NCI-H1105 (cell line): ENCODE measurements at regions not wholly inside any gene's neighbourhood (a gene's known extent, or its start where the extent isn't known, plus 50 kb on each side); places are given as distances from the start of the nearest gene placed in this dataset.
A peak's percentile ranks its signal among the peaks of the same experiment; 100 is the strongest.

Experiments
- DNase-seq: peaks from one replicate; lab custom pipeline; 2025; lab: John Stamatoyannopoulos, UW

DNA sequence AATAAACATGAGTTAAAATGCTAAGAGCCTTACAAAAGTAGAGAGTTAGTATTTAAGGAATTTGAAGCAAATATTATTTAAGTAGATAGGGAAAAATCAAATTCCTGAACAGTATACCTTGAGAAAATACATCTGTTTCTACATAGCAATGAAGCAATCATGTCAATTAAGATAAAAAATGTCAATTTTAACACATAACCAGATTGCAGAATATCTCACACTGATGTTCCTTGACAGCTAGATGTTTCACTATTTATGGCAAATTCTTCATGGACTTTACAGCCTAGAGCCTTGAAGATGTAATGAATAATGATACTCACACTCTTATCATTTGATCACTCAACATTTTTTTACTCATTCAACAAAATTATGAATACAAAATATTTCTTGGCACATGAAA lies 708.2 kb upstream of the PTPRD start:
- no peak for DNase-seq

DNA sequence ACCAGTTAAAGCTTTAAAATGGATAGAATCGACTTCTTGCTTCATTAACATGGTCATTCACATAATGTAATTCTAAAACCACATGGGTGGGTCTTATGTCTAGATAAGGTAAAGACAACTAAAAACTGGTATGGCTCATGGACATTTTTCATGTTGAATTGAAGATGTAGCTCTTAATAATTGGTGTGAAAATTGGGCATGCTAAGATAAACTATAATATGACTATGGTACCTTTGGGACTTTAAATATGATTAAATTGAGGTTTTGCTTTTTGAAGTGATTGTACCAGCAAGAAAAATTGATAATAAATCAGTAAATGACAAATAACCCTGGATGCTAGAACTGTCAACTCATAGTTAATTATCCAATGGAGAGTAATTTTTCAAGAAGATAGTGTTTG lies 710.7 kb upstream of the PTPRD start:
- no peak for DNase-seq

DNA sequence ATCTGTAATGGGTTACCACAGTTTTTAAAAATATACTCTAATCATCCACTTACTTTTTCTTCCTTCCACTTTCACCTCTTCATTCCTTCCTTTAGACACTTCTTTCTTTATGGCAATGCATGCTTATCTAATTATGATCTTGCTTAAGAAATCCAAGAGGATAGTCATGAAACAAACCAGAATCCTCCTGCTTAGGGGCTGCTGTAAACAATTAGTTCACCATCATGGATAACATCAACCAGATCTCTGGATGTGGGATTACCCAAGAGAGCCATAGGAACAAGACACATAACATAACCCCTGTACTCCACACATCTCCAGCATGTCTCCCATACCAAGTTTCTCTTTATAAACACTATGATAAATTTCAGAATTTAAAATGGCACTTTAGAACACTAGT lies 713.4 kb upstream of the PTPRD start:
- no peak for DNase-seq

DNA sequence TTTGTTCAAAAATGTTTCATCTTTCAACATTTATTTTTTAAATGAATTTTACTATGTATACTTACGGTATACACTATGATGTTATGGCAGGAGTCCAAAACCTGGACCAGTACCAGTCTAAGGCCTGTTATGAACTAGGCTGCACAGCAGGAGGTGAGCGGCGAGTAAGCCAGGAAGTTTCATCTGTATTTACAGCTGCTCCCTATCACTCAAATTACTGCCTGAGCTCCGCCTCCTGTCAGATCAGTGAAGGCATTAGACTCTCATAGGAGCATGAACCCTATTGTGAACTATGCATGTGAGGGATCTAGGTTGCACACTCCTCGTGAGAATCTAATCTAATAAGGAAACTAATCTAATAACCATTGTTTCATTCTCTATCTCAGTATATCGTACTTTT lies 715.5 kb upstream of the PTPRD start:
- DNase-seq, result no peak

DNA sequence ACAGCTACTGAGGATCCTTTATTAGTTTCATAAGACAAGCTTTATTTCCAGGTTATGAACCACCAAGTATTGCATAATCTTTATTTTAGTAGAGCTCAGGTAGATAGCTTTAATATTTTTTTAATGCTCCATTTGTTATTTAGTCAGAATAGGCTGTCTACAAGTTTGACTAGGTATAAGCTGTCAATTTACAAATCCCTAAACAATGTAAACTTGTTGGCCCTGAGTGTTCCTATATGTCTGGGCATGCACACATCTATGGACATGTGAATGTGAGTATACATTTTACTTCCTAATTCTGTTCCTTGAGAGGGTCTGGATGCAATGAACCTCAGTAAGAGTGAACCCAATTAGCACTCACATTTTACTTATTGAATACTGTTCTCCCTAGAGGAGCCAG lies 722.2 kb upstream of the PTPRD start:
- DNase-seq, result no peak

DNA sequence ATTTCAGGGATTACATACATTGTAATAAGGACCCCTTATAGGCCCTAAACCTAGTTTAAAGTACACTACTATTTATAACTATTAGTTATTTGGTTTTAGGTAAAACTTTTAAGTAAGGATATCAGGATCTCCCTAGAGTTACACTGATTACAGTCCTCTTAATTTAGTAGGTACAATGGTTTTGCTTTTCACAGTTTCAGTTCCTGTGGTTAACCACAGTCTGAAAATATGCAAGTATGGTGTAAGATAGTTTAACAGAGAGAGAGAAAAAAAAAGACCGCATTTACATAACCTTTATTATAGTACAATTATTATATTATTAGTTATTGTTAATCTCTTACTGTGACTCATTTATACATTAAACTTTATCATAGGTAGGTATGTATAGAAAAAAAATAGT lies 725.3 kb upstream of the PTPRD start:
- DNase-seq, result no peak

DNA sequence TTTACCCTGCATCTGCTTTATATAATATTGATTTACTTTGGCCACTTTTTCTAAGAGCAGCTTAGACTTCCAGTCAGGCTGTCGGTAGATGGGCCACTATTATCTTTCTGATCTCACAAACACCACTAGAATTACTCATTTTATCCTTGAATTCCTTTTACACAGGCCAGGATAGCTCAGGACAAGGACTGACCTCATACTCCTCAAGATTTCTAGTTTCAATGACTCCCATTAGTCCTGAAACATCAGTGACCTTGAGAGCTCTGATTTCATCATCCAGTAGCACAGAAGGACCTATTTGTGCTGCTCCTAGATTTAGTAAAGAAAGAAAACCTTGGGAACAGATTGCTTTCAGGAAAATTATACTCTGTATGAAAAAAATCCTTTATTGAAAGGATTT lies 727.9 kb upstream of the PTPRD start:
- DNase-seq, result no peak

DNA sequence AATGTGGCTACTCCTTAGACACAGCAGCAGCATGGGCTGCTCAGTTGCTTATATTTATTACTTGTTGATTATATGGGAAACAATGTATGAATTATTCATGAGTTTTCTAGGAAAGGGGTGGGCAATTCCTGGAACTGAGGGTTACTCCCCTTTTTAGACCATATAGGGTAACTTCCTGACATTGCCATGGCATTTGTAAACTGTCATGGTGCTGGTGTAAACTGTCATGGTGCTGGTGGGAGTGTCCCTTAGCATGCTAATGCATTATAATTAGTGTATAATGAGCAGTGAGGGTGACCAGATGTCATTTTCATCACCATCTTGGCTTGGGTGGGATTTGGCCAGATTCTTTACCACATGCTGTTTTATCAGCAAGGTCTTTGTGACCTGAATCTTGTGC lies 734.6 kb upstream of the PTPRD start:
- DNase-seq, result no peak

DNA sequence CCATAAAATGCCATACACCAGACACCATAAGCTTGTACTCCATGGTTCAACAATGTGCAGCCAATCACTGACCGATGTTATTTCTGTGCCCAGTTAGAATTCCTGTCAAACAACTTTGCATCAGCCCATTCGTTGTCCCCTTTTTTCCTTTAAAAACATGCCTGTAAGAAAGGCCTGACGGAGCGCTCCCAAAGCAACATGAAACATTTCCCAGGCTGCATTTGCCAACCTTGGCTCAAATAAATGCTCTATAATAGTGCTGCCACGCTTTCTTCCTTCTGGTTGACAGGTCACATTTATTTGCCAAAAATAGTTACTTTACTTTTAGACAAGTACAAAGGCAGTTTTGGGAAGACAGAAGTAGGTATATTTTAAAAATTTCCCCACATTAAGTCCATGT lies 735.6 kb upstream of the PTPRD start:
- no peak for DNase-seq

DNA sequence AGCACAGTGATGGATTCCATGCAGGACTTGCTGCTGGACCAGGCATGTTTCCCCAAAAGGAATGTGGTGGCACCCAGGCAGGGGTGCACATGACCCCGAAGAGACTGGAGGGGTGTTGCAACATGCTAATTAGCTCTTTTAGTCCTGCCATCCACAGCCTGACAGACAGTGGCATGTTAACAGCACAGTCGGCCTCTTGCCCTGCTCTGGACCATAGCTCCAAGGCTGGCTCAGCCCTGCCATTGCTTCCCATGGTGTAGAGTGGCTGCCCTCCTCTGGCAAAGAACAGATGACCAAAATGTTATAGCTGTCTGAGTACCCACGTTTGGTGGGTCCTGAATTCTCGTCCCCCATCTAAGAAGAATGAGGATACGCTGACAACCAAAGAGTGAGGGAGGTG lies 736.4 kb upstream of the PTPRD start:
- DNase-seq, result no peak

DNA sequence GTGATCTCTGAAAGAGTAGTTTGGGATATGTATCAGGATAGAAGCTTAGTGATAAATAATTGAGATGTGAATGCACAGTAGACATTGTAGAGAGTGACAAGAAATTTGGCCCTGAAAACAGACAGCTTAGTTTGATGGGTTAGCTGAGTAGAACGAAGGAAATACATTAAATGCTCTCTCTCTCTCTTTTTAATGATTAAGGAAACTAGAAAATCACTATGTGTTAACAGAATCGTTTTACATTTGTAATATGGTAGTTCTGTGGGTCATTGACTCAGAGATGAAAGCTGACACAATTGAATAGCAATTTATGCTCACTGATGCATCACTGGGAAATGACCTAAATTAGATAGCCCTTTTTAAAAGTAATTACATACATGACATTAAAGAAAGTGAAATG lies 739.8 kb upstream of the PTPRD start:
- DNase-seq, result peak; percentile 27

DNA sequence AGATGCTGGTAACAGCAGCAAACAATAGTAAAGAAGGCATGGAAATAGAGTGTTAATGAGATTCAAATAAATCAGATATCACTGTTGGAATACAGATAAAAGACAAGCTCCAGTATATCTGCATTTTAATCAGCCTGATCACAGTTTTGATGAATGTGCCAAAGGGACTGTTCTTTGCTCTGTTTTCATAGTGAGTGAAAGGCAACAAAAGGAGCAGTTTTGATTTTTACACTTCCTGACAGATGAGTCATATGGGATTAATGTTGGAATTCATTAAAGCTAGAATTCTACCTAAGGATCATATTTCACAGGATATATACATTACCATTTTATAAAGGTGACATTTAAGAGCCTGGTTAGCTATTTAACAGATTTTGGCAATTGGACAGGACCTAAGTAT lies 743.3 kb upstream of the PTPRD start:
- DNase-seq, result no peak

DNA sequence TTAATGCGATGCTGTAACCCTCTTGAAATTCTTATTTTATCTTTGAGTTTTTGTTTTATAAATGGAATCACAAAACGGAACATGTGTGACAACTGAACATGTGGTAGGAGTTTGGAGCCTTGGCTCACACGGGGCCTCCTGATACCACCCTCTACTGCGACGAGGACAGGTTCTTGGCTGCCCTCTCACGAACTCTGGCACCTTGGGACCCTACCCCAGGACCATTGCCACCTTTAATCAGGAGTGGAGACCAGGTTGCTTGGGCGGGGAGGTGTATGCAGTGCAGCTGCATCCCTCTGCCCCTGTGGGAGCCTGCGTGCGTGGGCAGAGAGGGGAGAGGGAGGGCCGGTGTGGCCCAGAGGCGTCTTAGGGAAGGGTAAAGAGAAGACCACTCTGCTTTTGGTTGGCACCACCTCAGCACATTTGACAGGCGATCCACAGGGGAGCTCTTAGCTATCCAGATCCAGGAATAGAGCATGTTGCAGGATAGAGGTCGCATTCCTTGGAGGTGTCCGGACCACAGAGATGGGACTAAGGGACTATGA lies 753.9 kb upstream of the PTPRD start:
- DNase-seq, result no peak

DNA sequence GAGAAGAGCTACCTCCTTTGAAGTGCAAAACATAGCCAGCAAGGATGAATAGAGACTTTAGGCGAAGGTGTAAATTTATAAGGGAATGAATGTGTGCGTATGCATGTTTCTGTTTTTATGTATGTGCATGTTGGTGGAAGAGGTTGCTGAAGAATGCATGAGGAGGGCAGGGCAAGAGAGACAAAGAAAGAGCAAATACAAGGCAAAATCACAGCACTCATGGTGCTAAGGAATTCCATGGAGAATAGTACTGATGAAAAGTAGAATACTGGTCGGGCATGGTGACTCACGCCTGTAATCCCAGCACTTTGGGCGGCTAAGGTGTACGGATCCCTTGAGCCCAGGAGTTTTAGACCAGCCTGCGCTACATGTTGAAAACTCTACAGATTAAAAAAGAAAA lies 762.1 kb upstream of the PTPRD start:
- DNase-seq, result no peak

DNA sequence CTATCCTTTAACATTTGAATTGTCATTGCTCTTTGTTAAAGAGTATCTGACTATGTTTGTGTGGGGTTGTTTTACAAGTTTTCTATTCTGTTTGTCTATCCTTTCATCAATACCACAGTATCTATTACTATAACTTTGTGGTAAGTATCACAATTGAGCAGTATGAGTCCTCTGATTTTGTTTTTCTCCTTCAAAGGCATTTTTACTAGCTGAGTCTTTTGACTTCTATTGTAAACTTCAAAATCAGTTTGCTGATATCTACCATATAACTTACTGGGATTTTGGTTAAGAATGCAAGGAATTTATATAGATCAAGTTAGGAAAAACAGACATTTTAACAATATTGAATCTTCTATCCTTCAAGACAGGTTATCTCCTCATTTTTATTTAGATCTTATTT lies 789.8 kb upstream of the PTPRD start:
- DNase-seq, result no peak

DNA sequence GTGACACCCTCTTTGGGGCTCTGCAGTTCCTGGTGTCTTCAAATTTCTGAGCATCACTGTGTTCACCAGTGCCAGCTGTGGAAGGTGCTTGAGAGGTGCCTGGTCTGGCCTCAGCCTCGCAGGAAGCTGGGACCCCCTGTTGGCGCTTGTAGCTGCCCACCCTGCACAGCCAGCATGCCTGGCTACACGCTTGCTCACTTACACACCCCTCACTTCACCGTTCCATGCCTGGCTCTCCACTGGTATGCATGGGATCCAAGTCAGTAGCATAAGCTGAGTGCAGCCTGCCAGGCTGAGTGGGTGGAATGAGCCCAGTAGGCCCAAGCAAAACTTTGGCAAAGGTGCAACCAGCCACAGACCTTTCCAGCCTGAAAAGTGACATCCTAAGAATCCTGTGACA lies 801.4 kb upstream of the PTPRD start:
- DNase-seq, result no peak

DNA sequence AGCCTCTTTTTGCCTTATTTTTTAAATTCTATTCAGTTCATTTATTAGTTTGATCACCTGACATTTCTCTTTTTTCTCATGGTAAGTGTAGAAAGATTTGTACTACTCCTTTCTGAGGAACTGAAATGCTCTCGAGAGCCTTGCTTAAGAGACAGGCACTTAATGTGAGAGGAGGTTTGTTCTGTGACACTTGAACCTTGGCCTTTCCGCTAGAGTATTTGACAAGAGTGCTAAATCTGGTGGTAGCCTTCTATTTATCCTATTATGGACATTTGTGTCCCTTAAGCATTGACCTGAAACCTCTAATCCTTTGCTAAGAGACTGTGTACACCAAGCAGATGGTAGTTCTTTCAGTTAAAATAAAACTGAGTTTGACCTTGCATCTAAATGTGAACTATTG lies 805.0 kb upstream of the PTPRD start:
- no peak for DNase-seq

DNA sequence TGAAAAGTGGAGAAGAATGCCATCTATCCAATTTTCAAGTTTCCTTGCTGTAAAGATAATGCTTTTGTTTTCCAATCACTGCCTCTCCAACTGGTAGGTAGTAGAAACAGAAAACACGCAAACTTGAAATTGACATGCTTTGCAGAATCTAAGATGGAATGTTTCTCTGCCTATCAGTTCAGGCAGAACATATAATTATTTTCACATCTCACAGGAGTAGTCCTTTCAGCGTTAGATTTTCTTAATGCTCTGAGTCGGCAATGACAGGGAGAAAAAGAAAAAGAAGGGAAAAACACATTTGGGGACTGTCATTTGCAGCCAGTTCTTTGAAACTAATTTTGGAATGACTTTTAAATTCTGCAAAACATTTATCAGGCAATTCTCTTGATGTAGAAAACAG lies 818.7 kb upstream of the PTPRD start:
- DNase-seq, result no peak

DNA sequence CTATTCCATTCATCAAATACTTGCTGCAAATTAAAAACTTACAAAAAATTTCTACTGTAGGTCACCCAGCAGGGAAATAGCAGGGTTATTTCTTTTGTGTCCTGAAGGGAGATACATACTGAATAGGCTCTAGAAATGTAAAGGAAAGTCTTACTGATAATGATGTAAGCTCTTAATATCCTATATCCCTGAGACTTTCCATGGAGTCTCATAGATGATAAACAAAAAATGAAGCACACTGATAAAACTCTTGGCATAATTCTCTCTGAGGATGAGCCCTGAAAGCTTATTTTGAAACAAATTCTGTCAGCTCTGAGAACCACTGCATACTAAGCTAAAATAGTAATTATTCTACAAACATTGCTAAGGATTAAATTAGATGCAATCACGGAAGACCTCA lies 819.6 kb upstream of the PTPRD start:
- no peak for DNase-seq

DNA sequence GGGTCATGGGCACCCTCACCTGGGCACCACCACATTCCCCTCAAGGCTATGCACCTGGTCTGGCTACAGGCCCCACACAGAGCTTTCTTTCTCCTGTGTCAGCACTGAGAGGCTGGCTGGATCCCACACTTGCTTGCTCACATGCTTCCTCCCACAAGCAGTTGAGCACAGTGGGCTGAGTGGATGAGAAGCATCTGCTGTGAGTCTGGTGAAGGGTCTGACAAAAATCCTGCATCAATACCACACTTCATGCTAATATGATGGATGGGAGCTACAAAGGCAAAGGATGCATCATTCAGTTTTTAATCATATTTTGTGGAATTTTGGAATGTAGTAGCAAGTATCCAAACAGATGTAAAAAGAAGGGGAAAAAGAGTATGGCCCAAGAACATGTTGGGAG lies 830.8 kb upstream of the PTPRD start:
- DNase-seq, result no peak

DNA sequence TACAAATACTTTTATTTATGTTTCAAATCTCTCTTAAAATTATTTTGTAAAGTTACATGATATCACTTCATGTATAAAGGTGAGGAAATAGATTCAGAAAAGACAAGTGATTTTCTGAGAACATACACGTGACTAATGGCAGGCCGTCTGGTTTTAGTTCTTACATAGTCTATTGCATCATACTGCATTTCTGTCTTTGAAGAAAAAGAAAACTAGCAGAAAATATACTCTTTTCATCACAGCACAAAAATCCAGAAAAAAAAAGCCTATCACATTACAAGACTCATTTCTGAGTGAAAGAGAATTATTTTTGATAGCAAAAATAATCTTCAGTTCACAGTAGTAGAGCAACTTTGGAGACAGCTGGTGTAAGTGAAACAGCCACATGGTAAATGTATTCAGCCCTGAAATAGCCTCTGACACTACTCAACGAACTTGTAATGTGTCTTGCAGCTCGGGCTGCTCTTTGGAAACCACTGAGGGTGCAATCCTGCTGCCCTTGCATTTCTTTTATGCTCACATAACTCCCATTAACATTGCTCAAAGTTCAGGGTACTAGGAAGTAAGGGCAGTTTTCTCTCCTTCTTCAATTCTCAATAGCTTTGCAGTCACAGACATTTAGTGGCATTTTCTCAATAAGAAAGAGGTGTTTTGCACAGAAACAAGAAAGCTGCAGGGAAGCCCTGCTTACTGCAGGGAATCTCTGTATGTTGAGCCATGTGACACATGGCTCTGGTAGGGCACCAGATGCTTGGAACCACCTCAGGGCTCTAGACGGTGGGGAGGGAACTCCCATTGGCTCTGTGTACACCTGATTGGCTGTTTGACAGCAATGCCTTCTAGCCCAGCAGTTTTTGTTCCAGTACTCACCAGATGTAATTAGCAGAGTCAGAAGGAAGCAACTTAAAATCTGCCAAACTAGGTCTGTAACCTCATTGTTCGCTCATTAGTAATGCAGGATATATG lies 845.3 kb upstream of the PTPRD start:
- DNase-seq, result no peak

DNA sequence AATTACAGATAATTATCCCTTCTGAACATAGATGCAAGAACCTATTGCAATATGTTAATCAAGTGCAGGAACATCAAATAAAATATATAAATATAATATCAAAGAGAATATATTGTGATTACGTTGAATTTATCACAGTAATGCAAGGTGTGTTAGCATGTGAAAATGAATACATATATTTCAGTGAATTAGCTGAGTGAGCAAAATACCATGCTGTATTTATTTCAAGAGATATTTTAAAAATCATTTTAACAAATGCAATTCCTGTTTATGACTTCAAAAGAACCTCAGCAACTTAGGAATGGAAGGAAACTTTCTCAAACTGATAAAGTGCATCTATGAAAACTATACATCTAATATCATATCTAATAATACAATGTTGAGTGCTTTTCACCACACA lies 856.9 kb upstream of the PTPRD start:
- no peak for DNase-seq

DNA sequence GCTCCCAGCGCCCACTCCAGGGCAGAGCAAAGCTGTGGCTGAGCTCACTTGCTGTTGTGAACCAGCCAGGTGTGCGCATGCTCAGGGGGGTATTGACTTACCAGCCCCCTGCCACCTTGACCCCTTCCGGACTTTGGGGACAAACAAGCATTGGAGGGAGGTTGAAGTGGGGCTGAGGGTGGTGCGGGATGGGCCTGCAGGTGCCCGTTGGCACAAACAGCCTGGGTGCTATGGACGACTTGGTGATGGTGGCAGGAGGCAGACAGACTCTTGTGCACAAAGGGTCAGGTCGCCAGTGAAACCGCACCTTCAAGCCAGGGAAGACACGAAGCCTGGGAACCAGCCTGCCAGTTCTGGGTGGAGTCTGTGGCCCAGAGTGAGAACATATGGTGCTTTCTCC lies 858.5 kb upstream of the PTPRD start:
- DNase-seq, result no peak

DNA sequence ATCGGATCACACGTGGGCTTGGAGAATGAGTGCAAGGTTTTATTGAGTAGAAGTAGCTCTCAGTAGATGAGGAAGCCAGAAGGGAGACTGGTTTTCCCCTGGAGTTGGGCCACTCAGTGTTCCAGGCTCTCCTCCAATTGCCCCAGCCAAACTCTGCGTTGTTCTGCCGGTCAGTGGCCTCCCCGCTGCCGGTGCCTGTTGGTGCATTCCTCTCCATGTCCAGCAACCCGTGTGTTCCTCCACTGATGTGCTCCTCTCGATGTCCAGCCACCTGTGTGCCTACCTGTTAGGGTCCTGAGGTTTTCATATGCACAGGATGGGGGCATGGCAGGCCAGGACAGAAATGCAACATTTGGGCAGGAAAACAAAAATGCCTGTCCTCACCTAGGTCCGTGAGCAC lies 888.0 kb upstream of the PTPRD start:
- no peak for DNase-seq
